Kidney glomerular epithelial cell (primary cell): ENCODE measurements at regions not wholly inside any gene's neighbourhood (a gene's known extent, or its start where the extent isn't known, plus 50 kb on each side); places are given as distances from the start of the nearest gene placed in this dataset.
A peak's percentile ranks its signal among the peaks of the same experiment; 100 is the strongest.

Experiments used
- DNase-seq: peaks from one replicate; lab custom pipeline; 2025; lab: John Stamatoyannopoulos, UW

DNA sequence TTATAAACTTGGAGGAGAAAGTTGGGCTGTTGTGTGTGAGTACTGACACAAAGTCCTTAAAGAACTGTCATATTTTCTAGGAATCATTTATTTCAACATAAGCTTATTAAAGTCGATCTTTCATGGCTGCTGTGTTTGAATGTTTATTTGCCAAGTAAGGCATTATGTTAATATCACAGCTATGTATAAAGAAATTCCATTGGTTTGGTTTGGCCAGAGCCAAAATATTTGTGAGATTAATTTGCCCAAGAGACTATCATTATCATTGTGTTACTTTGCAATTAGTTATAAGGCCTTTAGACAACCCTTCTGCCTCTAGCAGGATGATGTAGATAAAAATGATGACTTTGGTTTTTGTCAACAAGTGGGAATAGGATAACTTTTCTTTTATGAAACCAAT, 240.6 kb upstream of the NT5C1B start:
- peak; percentile 25 for DNase-seq

DNA sequence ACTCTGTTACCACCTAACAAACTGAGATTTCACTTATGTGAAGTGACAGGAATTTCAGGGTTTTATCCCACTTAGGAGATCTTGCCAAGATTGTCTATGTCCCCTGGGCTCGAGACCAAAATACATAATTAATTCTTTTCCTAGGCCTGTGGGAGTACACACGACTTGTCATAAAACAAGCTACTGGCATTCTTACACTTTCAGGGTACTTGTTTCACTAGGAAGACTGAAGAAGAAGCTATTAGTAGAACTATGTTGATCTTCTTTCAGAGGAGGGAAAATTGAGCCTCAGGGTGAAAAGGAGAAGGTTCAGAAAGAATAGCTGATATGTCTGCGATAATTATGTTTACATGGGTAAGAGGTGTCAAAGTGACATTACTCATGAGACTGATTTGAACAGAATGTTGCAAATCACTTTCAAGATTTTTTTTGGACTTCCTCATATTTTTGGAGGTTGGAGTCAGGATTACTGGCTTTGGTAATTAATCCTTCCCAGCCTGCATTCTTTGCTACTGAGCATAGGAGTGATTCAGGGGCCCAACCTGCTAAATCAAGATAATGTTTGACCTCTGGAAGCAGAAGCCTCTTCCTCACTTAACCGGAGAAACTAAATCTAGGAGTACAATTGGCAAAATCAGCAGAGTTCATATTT, 240.0 kb upstream of the NT5C1B start:
- DNase-seq = peak; percentile 70

DNA sequence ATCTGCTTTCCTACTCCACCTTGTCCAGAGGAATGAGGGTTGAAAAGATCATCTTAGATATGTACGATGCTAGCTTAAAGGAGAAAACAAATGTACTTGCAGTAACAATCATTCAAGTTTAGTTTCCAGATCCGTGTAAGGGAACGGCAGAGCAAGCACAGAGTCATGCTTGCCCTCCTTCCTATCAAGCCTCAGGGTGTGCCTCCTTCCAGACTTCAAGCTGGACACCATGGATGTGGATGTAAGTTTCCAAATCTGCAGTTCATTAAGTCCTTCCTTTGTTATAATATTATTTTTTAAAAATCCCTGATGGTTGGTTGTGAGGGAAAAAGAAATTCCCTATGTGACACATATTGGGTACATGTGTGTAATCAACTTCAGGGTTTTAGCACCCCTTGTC, 238.9 kb upstream of the NT5C1B start:
- DNase-seq = no peak

DNA sequence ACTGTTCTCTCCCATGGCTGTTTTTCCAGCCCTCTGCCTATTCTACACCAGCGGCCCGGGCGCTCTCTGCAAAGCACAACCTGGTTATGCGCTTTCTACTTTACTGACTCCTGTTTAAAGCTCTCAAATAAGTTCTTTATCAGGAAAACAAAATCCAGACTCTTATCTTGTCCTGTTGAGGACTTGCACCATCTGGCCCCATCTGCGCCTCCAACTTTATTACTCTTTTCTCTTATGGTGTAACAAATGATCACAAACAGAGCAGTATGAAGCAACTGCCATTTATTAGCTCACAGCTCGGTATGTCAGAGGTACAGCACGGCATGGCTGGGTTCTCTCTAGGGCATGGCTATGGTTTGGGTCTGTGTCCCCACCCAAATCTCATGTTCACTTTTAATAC, 236.5 kb upstream of the NT5C1B start:
- no peak for DNase-seq

DNA sequence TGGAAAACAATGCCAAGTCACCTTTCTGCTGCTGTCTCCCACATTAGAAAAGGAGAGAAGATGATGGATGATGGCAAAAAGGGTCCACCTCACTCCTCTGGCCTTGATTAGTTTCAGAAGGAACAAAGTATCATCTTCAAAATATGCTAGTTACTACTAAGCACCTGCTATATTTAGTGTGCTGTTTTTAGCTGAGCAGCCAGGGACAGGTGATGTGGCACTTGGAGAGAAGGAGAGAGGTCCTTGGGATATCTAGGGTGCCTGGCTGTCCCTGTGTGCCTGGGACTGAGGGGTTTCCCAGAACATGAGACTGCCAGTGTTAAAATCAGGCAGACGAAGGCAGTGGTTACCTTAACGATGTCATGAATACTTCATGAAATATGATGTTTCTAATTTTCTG, 235.5 kb upstream of the NT5C1B start:
- no peak for DNase-seq

DNA sequence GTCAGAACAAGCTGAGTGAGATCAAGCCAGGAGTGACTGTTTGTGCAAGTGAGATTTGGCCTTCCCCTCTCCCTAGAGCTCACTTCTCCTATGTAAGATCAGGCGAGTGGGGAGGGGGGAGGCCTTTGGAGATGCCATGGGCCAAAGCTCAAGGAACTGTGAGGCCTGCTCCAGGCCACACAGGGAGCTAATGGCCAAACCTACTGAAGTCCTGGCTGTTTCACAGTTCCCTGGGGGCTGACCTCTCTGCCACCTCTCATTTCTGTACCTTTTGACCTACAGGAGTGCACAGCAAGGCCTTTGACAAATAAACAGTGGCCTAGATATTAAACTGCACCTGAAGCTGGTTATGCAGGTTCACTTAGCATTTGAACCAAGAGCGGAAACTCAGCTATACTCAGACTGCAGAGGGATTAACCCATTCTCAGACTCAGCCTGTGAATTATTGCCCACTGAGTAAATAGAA, 235.0 kb upstream of the NT5C1B start:
- DNase-seq = no peak

DNA sequence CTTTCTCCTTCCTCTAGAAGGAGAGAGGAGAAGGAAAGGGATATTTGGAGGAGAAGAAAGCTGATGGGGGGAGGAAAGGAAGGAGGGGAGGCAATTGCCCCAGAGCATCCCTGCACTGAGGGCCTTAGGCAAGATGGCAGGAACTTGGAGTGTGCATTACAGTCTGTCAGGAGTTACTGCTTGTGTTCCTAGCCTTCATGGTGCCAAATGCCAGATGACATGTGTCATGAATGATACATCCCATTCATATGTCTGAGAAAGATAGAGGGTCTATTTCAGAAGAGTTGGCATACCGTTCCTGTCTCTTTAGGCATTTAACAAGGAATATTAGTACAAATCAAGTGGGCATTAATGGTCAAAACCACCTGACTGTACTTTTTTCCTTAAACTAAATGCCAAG, 232.1 kb upstream of the NT5C1B start:
- no peak for DNase-seq

DNA sequence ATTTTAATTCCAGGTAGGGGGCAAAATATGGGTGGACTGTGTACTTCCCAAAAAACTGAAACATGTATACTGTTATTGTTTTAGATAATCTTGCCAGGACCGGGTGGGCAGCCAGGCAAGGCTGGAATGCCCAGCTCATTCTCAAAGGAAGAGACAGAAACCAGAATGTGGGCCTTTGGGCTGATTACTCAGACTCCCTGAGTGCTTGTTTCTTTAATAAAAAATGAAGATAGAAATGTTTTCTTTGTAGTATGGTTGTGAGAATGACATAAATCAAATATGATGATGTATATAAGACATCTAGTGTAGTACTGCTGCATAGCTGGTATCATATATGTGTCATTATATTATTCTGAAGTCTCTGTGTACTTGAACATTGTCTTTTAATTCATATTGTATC, 231.6 kb upstream of the NT5C1B start:
- DNase-seq = peak; percentile 12

DNA sequence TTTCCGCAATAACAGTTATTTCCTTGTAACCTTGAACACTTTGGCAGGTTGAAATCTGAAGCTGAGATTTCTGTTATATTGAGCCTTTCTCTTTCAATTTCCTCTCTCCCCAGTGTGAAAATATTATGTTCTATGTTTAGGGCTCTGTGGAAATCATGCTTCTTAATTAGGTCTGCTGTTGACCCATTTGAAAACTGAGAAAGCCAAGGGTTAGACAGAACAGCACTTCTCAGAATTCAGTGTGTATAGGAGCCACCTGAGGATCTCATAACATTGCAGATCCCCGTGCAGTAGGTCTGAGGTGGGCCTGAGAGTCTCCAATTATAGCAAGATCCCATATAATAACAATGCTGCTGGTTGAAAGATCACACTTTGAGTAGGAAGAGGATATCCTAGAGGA, 230.2 kb upstream of the NT5C1B start:
- DNase-seq = no peak

DNA sequence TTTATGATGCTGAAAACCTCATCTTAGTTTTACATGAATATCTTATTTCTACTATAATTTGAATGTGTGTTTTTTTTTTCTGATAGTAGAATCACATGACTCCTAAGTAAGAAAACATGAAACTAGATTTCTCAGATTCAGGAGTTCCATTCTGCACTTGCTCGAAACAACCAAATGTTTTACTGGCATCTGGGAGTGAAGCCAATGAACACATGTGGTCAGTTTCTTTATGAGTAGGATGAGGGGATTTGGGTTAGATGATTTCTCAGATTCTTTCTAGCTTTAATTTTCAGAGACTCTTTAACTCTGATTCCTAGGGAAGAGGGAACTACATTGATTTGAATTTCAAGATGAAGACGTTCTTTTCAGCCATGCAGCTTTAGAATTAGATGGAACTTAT, 225.0 kb upstream of the NT5C1B start:
- peak; percentile 44 for DNase-seq

DNA sequence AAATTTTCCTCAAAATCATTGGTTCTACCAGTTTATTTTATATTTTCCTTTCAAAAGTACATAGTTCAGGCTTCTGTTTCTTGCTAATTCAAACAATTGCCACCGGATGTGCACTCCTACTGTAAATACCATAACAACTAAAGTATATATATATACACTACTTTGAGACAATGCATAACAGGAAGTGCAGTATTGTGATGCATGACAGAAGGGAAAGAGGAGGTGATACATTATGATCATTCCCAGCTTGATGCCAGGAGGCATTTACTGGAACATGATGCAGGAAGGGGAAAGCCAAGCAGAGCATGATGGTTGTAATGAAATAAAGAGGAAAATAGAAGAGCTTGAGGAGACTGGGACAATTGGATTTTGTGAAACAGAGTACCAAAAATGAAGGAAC, 215.2 kb upstream of the NT5C1B start:
- no peak for DNase-seq

DNA sequence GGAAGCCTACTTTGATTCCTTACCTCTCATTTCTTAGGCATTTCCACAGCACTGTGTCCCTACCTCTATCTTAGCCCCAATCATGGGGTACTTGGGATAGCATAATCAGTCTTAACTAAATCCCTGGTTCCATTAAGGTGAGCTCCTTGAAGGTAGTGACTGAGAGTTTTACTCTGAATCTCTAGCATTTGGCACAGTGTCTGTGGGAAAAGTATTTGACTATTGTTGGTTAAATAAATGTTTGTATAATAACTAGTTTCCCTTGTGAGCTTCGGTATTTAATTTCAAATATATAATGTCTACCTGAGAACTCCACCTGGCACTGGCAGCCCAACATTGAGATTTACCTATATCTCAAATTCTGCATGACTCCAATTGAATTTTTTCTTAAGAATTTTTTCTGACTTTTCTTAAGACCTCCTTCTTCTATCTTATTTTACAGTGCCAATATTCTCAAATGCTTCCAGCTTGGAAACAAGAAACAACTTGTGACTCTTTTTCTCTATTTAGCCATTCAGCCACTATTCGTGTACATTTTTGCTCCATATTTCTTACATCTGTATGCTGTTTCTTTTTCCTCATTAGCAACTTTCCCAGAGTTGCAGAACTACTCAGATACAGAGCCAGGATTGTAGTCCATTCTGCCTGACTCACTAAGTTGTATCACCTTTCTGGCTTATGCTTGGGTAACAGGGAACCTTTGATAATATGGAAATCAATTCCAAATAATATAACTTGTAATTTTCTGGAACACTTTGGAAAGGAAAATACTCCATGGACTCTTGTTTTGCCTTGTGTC, 214.0 kb upstream of the NT5C1B start:
- no peak for DNase-seq

DNA sequence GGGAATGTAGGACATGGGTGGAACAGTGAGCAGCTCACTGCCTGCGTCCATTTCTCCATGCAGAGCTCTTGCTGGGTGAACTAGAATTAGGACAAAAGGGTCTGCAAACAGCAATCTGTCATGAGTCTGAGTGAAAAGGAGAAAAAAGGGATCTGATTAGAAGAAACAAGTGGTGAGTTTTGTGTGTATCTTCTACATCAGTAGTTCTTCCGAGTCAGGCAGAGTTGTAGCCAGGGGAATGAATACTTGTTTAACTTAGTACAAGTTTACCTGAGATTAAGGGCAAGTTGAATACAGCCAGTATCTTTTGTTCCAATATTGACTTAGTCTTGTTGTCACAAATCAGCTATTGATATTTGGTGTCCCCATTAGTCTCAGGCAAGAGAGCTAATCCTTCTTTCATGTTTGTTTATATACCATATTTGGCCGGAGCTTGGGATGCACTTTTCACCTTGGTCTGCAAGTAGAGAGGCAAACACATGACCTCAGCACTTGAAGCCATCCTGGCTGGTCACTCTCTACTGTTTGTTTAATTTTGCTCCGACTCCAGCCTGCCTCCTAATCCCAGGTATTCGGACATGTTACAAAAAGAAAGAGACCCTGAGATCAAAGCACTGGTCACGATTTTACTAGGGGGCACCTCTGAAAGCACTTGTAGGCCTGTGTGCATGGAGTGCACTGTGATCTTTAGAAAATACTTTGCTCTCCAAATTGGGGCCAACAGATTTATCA, 211.0 kb upstream of the NT5C1B start:
- DNase-seq = no peak

DNA sequence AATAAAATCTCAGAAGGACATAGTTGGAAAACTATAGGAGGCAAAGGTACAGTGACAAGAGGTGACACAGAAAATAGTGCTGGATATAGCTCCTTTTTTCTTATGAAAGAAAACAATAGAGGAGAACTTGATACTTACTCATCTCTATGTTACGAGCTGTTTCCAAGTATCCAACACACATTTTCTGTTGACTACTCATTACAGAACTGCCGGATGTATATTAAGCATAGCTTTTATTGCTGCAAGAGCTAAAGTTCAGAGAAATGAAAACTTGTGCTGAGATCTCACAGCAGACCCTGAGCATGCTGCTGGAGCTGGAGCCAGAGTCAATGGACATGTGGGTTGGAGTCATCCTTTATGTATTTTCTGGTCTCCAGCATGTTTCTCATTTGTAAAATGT, 210.0 kb upstream of the NT5C1B start:
- no peak for DNase-seq

DNA sequence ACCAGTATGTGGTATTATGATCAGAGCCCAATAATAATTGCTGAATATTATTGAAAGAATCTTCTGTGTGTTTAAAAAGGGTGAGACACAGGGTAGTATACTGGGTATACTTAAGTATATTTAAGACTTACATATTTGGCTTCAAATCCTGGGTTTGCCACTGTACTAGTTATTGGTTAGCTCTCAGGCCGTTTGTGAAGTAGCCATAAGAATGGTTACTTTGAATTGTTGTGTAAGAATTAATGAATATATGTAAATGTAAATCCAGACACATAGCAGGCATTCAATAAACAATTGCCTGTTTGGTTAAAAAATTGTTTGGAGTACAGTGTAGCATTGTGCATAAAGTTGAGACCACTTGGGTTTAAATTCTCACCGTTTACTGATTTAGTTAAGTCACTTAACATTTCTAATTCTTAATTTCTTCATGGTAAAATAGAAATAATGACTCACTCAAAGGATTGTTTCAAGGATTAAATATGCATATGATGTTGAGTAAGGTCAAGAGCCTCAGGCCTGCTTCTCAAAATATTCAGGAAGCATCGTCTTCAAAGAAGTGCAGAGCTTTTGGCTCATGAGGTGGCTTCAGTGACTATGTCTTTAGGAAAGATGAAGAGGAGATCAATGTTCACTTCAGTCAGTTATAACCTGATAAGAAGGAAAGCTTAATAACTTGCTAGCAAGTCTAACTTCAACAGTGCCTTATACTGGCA, 207.9 kb upstream of the NT5C1B start:
- DNase-seq = no peak

DNA sequence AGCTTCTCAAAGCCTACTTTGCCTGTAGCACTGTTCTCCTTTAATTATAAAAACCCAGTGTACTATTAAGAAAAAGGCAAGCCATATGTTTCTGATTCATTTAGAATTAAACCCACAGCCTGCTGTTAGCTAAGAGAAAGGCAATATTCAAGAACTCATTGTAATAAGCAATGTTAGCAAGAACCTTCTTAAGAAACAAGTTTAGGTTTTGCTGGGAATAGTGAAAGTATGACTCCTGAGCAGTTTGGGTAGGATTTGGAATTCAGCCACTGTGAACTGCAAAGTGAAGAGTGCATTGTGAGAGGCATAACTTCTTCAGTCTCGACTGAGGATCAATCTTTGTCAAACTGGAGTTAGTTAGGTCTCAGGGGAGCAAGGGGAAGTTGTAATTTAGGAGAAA, 206.5 kb upstream of the NT5C1B start:
- DNase-seq = no peak

DNA sequence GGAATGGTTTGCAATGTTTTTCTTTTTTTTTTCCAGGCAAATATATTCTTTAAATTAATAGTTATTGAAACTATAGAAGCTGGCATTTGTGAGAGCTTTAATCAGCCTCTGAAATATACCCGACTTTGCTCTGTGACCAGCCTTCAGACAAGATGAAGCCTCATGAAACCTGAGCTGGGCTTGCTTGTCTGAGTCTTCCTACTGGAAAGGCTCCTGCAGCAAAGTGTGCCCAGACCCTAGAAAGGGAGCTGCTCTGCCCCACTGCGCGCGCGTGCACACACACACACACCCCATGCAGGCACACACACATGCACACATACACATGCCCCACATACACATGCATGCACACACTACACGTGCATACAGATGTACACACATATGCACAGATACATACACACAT, 203.3 kb upstream of the NT5C1B start:
- no peak for DNase-seq

DNA sequence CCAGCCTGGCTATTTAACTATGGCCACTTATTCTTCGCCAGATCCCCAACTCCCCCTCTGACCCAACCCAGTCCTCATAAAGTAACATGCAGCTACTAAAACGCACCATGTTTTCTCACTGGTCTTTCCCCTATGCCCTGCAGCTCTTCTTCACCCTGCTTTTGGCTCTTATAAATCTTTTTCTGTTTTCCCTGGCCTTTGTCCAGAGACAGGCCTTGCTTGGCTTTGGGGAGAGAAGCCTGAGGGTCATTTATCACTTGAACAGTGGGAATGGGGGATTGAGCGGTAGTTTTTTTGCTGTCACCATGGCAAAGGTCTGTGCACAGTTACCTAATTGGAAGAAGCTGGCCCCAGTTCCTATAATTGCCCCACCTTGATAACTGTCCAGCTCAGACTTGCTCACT, 202.9 kb upstream of the NT5C1B start:
- no peak for DNase-seq

DNA sequence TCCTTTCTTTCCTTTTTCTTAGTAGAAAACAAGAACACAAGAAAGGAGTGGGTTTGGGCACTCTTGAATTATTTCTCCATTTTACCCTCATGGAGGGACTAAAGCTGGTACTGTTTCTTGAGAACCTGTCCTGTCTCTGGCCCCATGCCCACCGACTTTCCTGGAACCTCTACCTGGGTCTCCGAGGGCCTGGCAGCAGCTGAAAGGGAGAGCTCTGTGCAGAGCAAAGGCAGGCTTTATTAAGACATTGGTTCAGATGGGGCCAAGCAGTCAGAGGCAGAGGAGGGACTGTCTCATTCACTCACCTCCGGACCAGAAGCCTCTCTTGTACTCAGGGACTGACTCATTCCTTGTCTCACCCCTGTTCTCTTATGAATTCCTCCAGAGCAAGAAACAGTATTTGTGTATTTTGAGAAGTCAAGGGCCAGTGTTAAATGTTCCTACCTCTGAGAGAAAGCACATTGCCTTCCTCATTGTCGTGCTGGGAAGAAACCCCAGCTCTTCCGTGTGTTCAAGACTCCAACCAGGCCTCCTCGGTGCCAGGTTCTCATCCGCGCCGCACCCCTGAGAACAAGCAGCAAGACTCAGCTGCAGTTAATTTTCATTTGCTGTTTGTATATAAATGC, 201.9 kb upstream of the NT5C1B start:
- DNase-seq = peak; percentile 6

DNA sequence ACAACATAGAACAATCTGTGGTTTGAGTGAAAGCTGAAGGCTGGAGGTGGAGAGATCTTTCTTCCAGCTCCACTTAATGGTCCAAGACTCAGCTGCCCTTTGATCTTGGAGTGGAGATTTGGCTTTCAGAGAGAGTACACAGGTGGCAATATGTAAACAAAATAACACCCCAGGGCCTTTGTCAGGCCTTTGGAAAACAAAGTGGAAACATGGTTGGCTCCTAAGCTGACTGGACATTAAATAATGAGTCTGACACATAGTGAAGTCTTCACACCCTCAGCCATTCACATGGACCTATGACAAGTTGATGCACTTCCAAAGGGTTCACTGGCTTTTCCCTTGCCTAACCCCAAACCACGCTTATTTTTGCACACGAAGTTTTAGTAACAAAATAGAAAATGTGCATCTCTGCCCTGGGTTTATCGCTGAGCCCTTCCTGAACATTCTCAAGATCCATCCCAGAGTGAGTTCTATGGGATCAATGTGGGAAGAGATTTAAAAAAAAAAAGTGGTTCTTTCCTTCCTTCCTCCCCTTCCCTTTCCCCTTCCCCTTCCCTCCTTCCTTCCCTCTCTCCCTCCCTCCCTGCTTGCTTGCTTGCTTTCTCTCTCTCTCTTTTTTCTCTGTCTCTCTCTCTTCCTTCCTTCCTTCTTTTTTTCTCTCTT, 201.3 kb upstream of the NT5C1B start:
- DNase-seq = no peak

DNA sequence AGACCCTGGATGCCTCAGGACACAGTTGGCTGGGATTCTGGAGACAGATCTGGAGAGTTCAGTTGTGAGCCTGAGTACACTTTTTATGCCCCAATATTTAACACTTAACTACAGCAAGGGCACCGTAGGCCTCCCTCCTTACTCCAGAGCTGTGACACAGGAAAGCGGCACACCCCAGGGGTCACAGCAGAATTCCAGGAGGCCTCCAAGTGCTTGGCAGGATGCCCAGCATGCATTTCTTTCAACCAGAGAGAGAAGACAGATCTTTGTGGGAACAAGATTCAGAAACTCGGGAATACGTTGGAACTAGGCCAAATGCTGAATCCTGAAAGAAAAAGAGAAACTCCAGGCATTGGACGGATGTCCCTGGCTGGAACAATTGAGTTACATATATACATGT, 199.2 kb upstream of the NT5C1B start:
- peak; percentile 72 for DNase-seq
